Stimulated activated CD8-positive, alpha-beta memory T cell treated with anti-CD3 and anti-CD28 coated beads, Interleukin-12 subunit alpha, Interleukin-12 subunit beta, amount 100 ng/mL, for 1 hour (primary cell): ENCODE measurements at regions not wholly inside any gene's neighbourhood (a gene's known extent, or its start where the extent isn't known, plus 50 kb on each side); places are given as distances from the start of the nearest gene placed in this dataset.
"Not testable (repeated sequence)": the region's sequence is repeated elsewhere in the genome, so short reads cannot be mapped to it uniquely, and the experiment has no call there.

Experiments
- DNase-seq: peaks from one replicate; pipeline ENCODE4 v3.0.0-alpha.2; 2020; ENCODE audit warnings: low read depth

DNA sequence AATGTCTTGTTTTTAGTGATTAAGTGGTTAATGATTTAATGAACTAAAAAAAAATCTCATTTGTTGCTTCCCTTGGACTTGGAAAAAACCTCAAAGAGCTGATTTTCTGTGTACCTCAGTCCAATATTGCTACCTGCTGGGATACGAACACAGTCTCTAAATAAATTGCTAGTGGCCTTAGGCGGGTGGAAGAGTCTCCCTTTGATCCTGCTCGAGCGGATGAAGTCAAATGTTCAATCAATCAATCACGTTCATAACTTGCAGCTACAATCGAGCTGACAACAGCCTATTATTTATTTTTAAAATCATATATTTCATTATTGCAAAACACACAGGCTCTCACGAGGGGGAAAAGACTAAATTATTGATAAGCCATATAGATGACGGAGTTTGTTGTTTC is 57.3 kb upstream of the HABP2 start:
- DNase-seq: no peak

DNA sequence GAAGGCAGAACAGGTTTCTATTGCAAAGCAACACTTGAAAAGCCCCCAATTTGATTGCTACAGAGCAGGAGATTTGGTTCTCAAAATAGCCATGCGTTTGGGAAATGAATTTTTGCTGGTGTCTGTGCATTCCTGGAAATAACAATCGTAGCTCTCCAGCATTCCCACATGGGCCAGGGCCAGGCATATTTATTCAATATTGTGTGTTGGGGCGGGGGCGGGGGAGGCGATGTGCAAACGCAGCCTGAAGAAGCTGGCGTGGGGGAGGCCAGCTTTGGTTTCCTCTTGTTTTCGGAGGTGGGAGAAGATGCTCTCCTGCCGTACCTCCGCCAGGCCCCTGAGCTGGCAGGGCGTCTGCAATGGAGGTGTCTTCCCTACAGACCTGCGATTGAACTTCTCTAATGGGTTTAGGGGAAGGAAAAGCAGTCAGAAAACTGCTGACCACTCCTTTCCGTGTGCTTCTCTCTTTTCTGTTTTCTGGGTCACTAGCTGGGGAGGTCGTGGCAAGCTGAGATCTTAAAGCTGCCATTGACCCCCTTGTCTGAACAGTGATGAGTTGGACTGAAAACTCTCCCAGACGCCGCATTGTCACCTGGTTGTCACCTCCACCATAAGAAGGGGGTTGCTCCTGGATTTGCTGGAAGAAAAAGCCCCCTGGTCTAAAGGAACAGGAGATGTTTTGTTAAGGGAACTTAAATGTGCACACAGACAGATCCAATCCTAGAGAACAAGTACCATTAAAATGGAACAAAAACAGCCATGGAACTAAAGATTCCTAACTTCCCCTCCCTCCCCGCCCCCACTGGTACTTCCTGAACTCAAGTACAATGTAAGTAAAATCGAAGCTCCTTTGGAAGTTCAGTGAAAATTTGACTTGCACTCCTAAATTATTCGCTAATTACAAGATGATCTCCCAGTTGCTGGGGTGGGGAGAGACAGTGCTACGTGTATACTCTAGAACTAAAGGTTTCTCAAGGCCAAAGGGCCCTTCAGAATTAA is 56.4 kb upstream of the HABP2 start:
- no peak for DNase-seq

DNA sequence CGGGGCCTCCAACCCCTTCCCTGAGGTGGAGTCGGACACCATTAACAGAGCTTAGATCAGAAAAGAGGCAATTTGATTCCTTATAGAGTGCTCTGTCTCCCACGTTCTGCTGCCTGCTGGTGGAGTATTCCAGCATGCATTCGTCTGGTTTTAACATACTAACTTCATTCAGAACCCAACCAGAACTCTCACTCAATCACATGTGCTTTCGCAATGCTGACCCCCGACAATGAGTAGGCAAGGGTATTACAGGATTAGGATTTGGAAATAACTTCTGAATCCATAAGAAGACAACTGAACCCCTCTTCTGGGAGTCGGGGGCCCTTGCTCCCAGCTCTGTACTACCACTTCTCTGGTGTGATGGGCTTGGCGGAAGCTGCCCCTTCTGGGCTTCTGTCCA is 55.7 kb upstream of the HABP2 start:
- no peak for DNase-seq

DNA sequence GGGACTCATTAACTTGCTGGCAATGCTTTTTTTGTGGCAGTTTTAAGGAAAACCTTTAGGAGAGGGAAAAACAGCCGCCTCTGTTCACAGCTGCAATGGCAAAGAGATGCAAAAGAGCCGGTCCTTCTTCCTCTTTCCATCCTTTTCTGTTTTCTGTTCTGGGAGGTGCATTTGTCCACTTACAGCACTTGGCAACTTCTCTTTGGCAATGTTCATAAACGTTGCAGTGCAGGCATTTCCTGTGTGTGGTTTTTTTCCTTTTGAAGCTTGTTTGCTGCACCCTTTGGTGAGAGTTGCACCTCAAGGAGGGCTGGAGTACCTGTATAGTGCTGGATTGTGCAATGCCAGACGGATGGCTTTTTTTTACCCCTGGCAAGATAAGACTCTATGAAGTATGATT is 53.9 kb upstream of the HABP2 start:
- no peak for DNase-seq

DNA sequence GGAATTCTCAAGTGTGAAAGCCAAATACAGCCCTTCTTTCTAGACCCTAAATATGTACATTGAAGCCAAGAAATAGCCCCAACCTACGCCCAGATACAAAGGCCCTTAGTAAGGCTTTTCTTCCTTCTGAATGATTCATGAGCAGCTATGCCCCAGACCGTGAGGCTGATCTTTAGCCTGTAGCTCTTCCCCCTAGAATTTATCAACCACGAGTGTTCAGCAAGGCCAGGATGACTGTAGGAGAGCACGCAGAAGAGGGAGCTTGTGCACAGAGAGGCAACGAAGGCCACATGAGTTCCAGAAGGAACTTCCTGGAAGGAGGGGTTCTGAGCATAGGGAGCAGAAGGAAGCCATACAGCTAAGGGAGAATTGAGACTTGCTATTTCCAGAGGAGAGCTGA is 53.0 kb upstream of the HABP2 start:
- no peak for DNase-seq

DNA sequence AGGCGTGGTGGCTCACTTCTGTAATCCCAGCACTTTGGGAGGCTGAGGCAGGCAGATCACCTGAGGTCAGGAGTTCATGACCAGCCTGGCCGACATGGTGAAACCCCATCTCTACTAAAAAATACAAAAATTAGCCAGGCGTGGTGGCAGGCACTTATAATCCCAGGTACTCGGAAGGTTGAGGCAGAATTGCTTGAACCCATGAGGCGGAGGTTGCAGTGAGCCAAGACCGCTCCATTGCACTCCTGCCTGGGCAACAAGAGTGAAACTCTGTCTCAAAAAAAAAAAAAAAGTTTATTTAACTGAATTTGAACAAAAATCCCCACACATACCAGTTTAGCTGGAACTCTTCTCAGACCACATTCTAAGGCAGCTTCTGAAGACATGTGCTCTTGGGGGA is 51.8 kb upstream of the HABP2 start:
- DNase-seq: not testable (repeated sequence)
